Peyer's patch (tissue), 4 donors: ENCODE measurements at regions not wholly inside any gene's neighbourhood (a gene's known extent, or its start where the extent isn't known, plus 50 kb on each side); places are given as distances from the start of the nearest gene placed in this dataset.

Source experiments
- CTCF ChIP-seq, 6 experiments: fragments of 450-650 bp in 4 of 6; fragments of 200-600 bp in 2 of 6; sonication (generic) in 1 of 6; IDR thresholded peaks; one replicate each; pipeline ENCODE4 v1.5.1; 2017 to 2019; ENCODE audit warnings: antibody characterized with exemption in 6 of 6, mild to moderate bottlenecking in 3 of 6, moderate library complexity in 1 of 6
- POLR2A ChIP-seq, 2 donors: fragments of 450-650 bp; IDR thresholded peaks; one replicate each; pipeline ENCODE4 v1.5.1; 2017; ENCODE audit warnings: antibody characterized with exemption in 2 of 2, mild to moderate bottlenecking in 2 of 2, moderate library complexity in 2 of 2

GRCh38 chr1:192943108-192943507 is 116.1 kb downstream of the UCHL5 start:
- TF ChIP-seq CTCF (IDR thresholded peaks at IDR 0.05) (no peak), POLR2A (IDR thresholded peaks at IDR 0.05) (no peak)
